ENCODE measurements at regions not wholly inside any gene's neighbourhood (a gene's known extent, or its start where the extent isn't known, plus 50 kb on each side); places are given as distances from the start of the nearest gene placed in this dataset.

DNA sequence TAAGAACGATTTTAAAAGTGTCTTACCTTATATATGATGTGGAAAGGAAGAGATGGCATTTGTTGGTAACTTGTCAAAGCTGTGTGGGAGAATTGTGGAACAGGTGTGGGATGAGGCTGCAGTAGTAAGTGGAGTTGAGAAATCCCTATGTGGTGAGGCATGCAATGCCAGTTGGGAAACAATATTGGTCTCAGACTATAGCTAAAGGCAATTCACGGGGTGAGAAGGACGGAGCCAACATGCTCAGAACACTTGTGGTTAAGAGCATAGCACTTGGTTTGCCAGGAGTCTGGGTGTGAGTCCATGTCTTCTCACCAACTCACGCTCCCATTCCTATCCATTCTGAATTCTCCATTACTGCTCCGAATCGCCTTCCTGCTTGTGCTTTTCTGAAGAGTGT is 615.6 kb upstream of the ADAMTS9 start:
- intact Hi-C loops (cut with DNase I; ENCODE audit: low total_unique reads), result no loop called here
- H3K4me3 ChIP-seq (ENCODE audit: low read depth, poor library complexity, severe bottlenecking), result no peak overlapping the region
- TF ChIP-seq CTCF (IDR thresholded peaks at IDR 0.05) (no peak), POLR2A (IDR thresholded peaks at IDR 0.05) (no peak)
- peak in 1 of 2 donors; percentile 12 for DNase-seq (ENCODE audit: low spot score in 2 of 2)
- 81 to 83% methylated on average over 6 of the region's 6 CpGs for WGBS, 2 donors

GRCh38 chr3:65291448-65292125 is 603.8 kb upstream of the ADAMTS9 start:
- DNase-seq (ENCODE audit: low spot score in 2 of 2), result no peak
- intact Hi-C loops (cut with DNase I; ENCODE audit: low total_unique reads), result no loop called here
- TF ChIP-seq CTCF (IDR thresholded peaks at IDR 0.05), result no peak
- no peak for TF ChIP-seq POLR2A (IDR thresholded peaks at IDR 0.05)
- 78 to 80% methylated on average over 4 of the region's 4 CpGs for WGBS, 2 donors
- no peak overlapping the region for H3K4me3 ChIP-seq (ENCODE audit: low read depth, poor library complexity, severe bottlenecking)

GRCh38 chr3:65288776-65289175 is 601.0 kb upstream of the ADAMTS9 start:
- no peak overlapping the region for H3K4me3 ChIP-seq (ENCODE audit: low read depth, poor library complexity, severe bottlenecking)
- 77 to 79% methylated on average over 4 of the region's 4 CpGs for WGBS, 2 donors
- intact Hi-C loops (cut with DNase I; ENCODE audit: low total_unique reads), result no loop called here
- DNase-seq (ENCODE audit: low spot score in 2 of 2), result no peak
- TF ChIP-seq CTCF (IDR thresholded peaks at IDR 0.05) (no peak), POLR2A (IDR thresholded peaks at IDR 0.05) (no peak)

DNA sequence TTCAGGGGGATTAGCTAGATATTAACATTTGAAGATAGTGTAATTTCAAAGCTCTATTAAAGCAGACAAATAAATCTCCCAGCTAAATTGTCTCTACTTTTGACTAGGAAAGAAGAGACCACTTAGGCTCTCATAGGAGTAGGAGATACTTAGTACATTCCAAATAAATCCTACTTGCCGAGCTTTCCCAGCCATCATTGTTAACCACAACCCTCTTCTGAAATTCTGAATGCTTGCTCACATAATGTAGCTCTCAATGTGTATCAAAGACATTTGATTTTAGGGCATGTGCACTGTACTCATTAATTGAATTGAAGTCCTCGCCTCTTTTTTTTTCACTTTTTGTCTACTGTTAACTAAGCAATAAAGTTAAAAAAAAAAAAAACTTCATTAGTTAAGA is 598.2 kb upstream of the ADAMTS9 start:
- TF ChIP-seq CTCF (IDR thresholded peaks at IDR 0.05), result no peak
- TF ChIP-seq POLR2A (IDR thresholded peaks at IDR 0.05), result no peak
- DNase-seq (ENCODE audit: low spot score in 2 of 2), result no peak
- intact Hi-C loops (cut with DNase I; ENCODE audit: low total_unique reads), result no loop called here
- no peak overlapping the region for H3K4me3 ChIP-seq (ENCODE audit: low read depth, poor library complexity, severe bottlenecking)
- WGBS, 2 donors, result 80 to 88% methylated on average over 2 of the region's 2 CpGs

GRCh38 chr3:65284961-65285360 is 597.2 kb upstream of the ADAMTS9 start:
- no peak for DNase-seq (ENCODE audit: low spot score in 2 of 2)
- no peak for TF ChIP-seq POLR2A (IDR thresholded peaks at IDR 0.05)
- TF ChIP-seq CTCF (IDR thresholded peaks at IDR 0.05), result no peak
- H3K4me3 ChIP-seq (ENCODE audit: low read depth, poor library complexity, severe bottlenecking), result no peak overlapping the region
- 47 to 56% methylated on average over 1 of the region's 1 CpG for WGBS, 2 donors
- intact Hi-C loops (cut with DNase I; ENCODE audit: low total_unique reads), result no loop called here

DNA sequence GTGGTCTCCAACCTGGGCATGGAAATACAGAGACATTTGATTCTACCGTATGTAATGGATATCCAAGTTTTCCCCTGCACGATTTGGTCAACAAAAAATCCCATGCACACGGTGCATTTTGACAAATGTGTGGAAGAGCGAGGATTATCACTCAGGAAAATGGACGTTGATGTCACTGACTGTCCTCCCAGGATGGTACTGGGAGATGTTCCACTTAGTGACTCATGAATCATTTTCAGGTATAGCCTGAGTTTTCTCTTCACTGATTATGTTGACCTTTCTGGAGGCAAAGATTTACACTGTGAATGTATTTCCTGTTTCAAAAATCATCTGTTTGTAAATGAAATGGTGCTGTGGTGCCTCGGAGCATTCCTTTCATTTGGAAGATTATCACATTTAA is 596.7 kb upstream of the ADAMTS9 start:
- 84 to 85% methylated on average over 6 of the region's 6 CpGs for WGBS, 2 donors
- TF ChIP-seq CTCF (IDR thresholded peaks at IDR 0.05) (no peak), POLR2A (IDR thresholded peaks at IDR 0.05) (no peak)
- intact Hi-C loops (cut with DNase I; ENCODE audit: low total_unique reads), result no loop called here
- no peak for DNase-seq (ENCODE audit: low spot score in 2 of 2)
- H3K4me3 ChIP-seq (ENCODE audit: low read depth, poor library complexity, severe bottlenecking), result no peak overlapping the region
